ENCODE measurements at regions not wholly inside any gene's neighbourhood (a gene's known extent, or its start where the extent isn't known, plus 50 kb on each side); places are given as distances from the start of the nearest gene placed in this dataset.

- H3K27me3 Mint-ChIP-seq (ENCODE audit: low read depth, poor library complexity): no peaks in the 10 kb centered on the region
- H3K4me1 Mint-ChIP-seq: no peaks in the 10 kb centered on the region
- TF ChIP-seq CTCF (IDR thresholded peaks at IDR 0.05): no peak
- H3K36me3 Mint-ChIP-seq (ENCODE audit: low read depth): no peaks in the 10 kb centered on the region
- H3K27ac Mint-ChIP-seq: no peak overlapping the region
- peaks cover 10% of the 10 kb centered on the region for H3K9me3 Mint-ChIP-seq
- no peak for DNase-seq
- H3K4me3 Mint-ChIP-seq: no peak overlapping the region
Measured at GRCh38 chr14:66284346-66284745, 201.8 kb upstream of the CCDC196 start.

GRCh38 chr14:66288511-66288910 is 197.7 kb upstream of the CCDC196 start:
- H3K27me3 Mint-ChIP-seq (ENCODE audit: low read depth, poor library complexity): peaks cover 11% of the 10 kb centered on the region

GRCh38 chr14:66291756-66292155 is 194.4 kb upstream of the CCDC196 start:
- no peak overlapping the region for H3K4me3 Mint-ChIP-seq
- peaks cover 11% of the 10 kb centered on the region for H3K27me3 Mint-ChIP-seq (ENCODE audit: low read depth, poor library complexity)
- no peak for TF ChIP-seq CTCF (IDR thresholded peaks at IDR 0.05)

More at GRCh38 chr14:66288511-66288910, 197.7 kb upstream of the CCDC196 start:
- no peaks in the 10 kb centered on the region for H3K36me3 Mint-ChIP-seq (ENCODE audit: low read depth)
- no peak for DNase-seq
- TF ChIP-seq CTCF (IDR thresholded peaks at IDR 0.05): no peak
- peaks cover 10% of the 10 kb centered on the region for H3K9me3 Mint-ChIP-seq
- no peak overlapping the region for H3K4me3 Mint-ChIP-seq
- peak overlapping the region; percentile 10 for H3K27ac Mint-ChIP-seq
- no peaks in the 10 kb centered on the region for H3K4me1 Mint-ChIP-seq

GRCh38 chr14:66293533-66294105 is 192.6 kb upstream of the CCDC196 start:
- Mint-ChIP-seq H3K4me3 (no peak overlapping the region), H3K36me3 (ENCODE audit: low read depth) (no peaks in the 10 kb centered on the region), H3K27me3 (ENCODE audit: low read depth, poor library complexity) (peaks cover 14% of the 10 kb centered on the region), H3K4me1 (no peaks in the 10 kb centered on the region), H3K27ac (no peak overlapping the region), H3K9me3 (peaks cover 19% of the 10 kb centered on the region)
- no peak for DNase-seq
- TF ChIP-seq CTCF (IDR thresholded peaks at IDR 0.05): no peak

More at GRCh38 chr14:66291756-66292155, 194.4 kb upstream of the CCDC196 start:
- Mint-ChIP-seq H3K4me1 (no peaks in the 10 kb centered on the region), H3K36me3 (ENCODE audit: low read depth) (no peaks in the 10 kb centered on the region), H3K9me3 (peaks cover 10% of the 10 kb centered on the region), H3K27ac (no peak overlapping the region)
- no peak for DNase-seq

- peaks cover 14% of the 10 kb centered on the region for H3K27me3 Mint-ChIP-seq (ENCODE audit: low read depth, poor library complexity)
- no peaks in the 10 kb centered on the region for H3K36me3 Mint-ChIP-seq (ENCODE audit: low read depth)
- H3K27ac Mint-ChIP-seq: no peak overlapping the region
- no peak overlapping the region for H3K4me3 Mint-ChIP-seq
- no peak for DNase-seq
- peaks cover 27% of the 10 kb centered on the region for H3K9me3 Mint-ChIP-seq
- TF ChIP-seq CTCF (IDR thresholded peaks at IDR 0.05): no peak
- no peaks in the 10 kb centered on the region for H3K4me1 Mint-ChIP-seq
Measured at GRCh38 chr14:66295386-66295785, 190.8 kb upstream of the CCDC196 start.

- no peak for DNase-seq
- TF ChIP-seq CTCF (IDR thresholded peaks at IDR 0.05): no peak
- Mint-ChIP-seq H3K9me3 (peaks cover 41% of the 10 kb centered on the region), H3K4me3 (no peak overlapping the region), H3K27me3 (ENCODE audit: low read depth, poor library complexity) (peaks cover 6% of the 10 kb centered on the region), H3K36me3 (ENCODE audit: low read depth) (no peaks in the 10 kb centered on the region), H3K4me1 (no peaks in the 10 kb centered on the region), H3K27ac (no peak overlapping the region)
Measured at GRCh38 chr14:66300886-66301285, 185.3 kb upstream of the CCDC196 start.
